ENCODE measurements at regions not wholly inside any gene's neighbourhood (a gene's known extent, or its start where the extent isn't known, plus 50 kb on each side); places are given as distances from the start of the nearest gene placed in this dataset.

DNA sequence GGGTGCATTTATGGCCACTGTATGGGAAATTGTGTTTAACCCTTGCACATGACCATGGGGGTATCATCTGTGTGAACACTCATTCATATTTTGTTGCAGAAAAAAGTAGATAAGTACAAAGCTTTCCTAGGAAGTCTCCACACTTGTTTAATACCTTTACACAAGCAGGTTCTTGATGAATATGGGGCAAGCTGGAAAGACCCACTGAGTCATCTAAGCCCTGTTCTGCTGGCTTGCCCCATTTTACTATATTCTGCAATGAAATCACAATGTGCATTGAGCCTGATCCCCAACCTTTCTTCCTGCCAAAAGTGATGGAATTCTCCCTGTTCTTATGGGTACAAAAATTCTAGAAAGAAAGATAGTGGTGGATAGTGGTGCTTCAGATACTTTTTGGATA is 99.8 kb downstream of the CCDC71L start:
- TF ChIP-seq, protein P1, sequence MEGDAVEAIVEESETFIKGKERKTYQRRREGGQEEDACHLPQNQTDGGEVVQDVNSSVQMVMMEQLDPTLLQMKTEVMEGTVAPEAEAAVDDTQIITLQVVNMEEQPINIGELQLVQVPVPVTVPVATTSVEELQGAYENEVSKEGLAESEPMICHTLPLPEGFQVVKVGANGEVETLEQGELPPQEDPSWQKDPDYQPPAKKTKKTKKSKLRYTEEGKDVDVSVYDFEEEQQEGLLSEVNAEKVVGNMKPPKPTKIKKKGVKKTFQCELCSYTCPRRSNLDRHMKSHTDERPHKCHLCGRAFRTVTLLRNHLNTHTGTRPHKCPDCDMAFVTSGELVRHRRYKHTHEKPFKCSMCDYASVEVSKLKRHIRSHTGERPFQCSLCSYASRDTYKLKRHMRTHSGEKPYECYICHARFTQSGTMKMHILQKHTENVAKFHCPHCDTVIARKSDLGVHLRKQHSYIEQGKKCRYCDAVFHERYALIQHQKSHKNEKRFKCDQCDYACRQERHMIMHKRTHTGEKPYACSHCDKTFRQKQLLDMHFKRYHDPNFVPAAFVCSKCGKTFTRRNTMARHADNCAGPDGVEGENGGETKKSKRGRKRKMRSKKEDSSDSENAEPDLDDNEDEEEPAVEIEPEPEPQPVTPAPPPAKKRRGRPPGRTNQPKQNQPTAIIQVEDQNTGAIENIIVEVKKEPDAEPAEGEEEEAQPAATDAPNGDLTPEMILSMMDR (IDR thresholded peaks at IDR 0.05) = no peak
- no peak for TF ChIP-seq ZFX (IDR thresholded peaks at IDR 0.05; ENCODE audit: borderline replicate concordance)

Measured in 22Rv1 (cell line).